ENCODE measurements at regions not wholly inside any gene's neighbourhood (a gene's known extent, or its start where the extent isn't known, plus 50 kb on each side); places are given as distances from the start of the nearest gene placed in this dataset.

DNA sequence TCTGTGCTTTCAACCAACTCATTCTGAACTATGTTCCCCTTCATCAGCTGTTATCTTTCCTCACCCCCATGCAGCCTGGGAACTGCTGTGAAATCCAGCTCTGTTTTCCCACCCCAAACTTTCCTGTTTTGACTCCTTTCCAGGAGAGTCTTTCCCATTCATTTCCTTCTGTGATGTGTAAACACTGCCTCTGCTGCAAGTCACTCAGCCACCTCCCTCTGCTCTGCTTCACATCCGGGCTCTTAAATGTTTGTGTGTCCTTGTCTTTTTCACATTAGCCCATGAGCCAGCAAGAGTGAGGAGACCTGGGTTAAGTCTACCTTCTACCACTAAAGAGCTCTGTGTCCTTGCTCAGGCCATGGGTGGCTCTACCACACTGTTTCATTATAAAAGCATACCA lies 137.5 kb downstream of the ICE1 start:
- no peak for DNase-seq (ENCODE audit: low spot score)

DNA sequence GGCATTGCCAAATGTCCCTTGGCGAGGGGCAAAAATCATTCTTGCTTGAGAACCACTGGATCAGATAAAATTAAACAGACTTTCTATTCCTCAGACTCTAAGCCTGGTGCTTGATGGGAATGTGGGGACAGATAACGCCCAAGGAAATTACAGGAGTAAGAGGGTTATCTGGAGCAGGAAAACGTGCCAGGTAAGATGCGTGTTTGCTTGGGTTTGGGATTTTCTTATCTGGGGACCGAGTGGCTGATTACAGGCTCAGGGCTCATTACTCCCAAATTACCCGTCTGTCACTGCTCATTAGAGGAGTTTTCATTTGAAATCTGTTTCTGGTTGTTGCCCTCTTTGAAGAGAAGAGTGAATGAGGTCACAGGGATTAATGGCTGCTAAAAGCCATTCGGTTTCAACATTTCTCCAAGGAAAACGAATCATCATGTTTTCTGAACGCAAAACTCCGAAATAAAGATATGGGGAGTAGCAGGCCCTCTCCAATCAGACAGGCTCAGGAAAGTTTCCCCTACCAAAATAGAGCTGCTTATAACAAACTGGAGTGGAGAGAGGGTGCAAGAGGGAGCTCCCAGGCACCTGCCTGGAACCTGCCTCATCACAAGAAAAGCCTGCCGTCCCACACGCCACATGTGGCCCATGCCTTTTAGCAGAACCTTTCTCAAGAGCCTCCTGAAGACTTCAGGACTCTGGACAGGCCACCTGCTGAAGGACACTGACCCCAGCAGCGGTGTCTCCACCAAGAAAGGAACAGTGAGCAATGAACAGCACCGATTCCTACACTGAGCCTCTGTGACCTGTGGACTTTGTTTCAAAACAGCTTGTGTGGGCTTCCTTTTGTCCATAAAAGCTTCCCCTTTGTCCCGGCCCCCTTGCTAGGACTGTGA lies 136.4 kb downstream of the ICE1 start:
- no peak for DNase-seq (ENCODE audit: low spot score)

DNA sequence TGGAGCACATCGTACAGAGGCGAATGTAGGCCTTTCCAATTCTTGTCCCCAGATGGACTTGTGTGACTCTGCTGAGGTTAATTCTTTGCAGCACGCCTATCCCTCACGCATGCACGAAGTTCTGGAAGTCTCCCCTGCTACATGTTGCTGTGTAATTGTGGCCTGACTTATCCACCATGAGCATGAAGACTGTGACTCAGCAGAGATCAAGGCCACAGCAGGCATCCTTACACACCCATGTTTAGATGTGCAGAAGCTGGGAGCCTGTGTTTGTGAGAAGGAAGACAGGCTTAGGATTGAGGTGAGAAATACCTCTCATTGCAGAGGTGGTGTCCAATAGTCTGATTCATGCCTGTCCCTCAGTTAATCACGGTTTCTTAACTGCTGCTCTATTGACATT lies 135.6 kb downstream of the ICE1 start:
- DNase-seq (ENCODE audit: low spot score) = no peak

DNA sequence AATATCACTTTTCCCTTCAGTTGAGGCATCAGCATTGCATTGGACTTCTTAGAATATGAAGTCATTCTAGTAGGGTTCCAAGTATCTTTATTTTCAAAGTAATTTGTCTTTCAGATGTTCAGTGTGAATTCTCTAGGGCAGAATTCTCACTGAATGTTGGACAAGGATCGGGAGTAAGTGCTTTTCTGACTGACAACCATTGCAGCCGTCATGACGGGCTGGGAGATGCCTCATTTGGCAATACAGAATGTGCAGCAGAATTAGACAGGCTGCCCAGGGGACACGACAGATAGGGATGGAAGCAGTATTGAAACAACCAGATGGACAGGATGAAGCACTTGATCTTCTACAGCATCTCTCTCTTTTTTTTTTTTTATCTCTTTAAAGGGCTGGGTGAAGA lies 129.0 kb downstream of the ICE1 start:
- no peak for DNase-seq (ENCODE audit: low spot score)

DNA sequence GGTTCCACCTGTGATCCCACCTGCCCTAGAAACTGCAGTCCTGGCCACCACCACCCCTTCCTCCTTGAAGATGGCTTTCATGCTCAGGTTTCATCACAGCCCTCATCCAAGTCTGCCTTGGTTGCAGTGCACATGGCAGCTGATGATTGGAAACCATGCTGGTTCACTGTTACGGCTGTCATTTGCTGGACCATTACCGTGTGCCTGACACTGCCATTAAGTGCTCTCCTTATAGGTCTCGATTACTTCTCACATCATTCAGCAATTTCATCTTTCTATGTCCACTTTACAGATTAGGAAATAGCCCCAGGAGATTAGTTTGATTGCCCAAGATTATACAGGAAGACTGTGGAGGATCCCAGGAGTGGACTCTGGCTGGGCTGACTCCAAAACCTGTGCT lies 123.9 kb downstream of the ICE1 start:
- DNase-seq (ENCODE audit: low spot score) = no peak

DNA sequence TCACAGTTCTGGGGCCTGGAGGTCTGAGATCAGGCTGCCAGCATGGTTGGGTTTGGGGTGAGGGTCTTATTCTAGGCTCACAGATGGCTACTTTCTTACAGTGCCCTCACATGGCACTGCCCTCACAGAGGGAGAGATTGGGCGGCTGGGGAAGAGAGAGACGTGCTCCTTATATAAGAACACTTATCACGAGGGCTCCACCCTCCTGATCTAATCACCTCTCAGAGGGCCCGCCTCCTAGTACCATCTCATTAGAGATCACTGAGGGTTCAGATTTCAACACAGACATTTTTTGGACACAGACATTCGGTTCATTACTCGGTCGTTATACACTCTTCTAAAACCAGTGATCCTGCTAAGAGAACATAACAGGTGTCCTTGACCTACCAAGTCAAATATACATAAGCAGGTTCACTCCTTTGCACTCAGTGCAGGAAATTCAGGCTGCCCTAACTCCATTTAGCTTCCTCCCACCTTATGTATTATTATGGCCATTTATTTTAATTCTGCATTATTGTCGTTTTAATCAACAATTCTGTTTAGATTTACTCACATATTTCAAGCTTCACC lies 121.7 kb downstream of the ICE1 start:
- DNase-seq (ENCODE audit: low spot score) = no peak

DNA sequence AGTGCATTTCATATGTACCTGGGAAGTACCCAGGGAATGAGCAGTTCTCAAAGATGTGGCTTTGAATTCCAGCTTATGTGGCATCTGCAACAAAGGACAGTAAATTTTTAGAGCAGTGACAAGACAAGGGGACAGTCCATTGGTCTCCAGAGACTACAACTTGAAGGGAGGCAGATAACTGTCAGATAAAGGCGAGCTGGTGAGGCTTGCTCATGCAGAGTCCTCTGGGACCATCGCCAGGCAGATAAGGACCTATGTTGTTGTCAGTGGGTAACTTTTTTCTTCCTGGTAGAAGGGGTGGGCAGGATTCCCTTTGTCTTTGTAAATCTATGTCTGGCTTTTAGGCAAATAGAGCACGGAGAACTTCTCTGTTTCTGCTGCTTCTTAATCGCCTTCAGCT lies 120.2 kb downstream of the ICE1 start:
- no peak for DNase-seq (ENCODE audit: low spot score)

DNA sequence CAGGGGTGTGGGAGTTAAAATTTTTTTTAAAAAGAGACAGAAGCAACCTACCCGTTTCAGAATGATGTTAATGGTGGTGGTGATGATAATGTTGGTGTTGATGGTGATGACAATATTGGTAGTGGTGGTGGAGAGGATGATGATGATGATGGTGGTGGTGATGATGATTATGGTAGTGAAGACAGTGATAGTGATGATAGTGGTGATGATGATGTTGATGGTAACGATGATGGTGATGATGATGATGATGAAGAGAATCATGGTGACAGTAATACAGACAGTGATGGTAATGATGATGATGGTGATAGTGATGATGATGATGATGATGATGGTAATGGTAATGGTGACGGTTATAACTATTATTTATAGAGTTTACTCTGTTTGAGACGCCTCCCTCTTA lies 117.6 kb downstream of the ICE1 start:
- DNase-seq (ENCODE audit: low spot score) = no peak
